Lower leg skin (tissue), 4 donors: ENCODE measurements at regions not wholly inside any gene's neighbourhood (a gene's known extent, or its start where the extent isn't known, plus 50 kb on each side); places are given as distances from the start of the nearest gene placed in this dataset.
"Not testable (repeated sequence)": the region's sequence is repeated elsewhere in the genome, so short reads cannot be mapped to it uniquely, and the experiment has no call there.

Experiments used
- DNase-seq, 2 donors: peaks; one replicate each; pipeline ENCODE4 v3.0.0-alpha.2; 2019; ENCODE audit warnings: low spot score in 2 of 2
- H3K4me3 ChIP-seq: fragments of 200-600 bp; sonication (generic); 2 replicates; pipeline ENCODE4 v1.5.1; 2017; ENCODE audit warnings: mild to moderate bottlenecking, low read depth; ENCODE audit not compliant: poor library complexity, severe bottlenecking
- CTCF ChIP-seq, 3 donors: fragments of 450-650 bp; IDR thresholded peaks; one replicate each; pipeline ENCODE4 v1.5.1; 2016; ENCODE audit warnings: antibody characterized with exemption in 3 of 3, mild to moderate bottlenecking in 3 of 3, moderate library complexity in 2 of 3
- POLR2A ChIP-seq, 2 donors: fragments of 450-650 bp; IDR thresholded peaks; one replicate each; pipeline ENCODE4 v1.6.1; 2016 to 2017; ENCODE audit warnings: antibody characterized with exemption in 2 of 2, mild to moderate bottlenecking in 1 of 2, moderate library complexity in 1 of 2
- WGBS, 2 donors: methylation state at CpG; one replicate each; pipeline ENCODE4 v1.1.5; 2018; 5-methylcytosine and 5-hydroxymethylcytosine counted together
- intact Hi-C: fragments of 100-400 bp; cut with DNase I; formaldehyde crosslinking; loops from one replicate; pipeline ENCODE4 v1.15.0; 2023; ENCODE audit warnings: low total_unique reads

GRCh38 chr1:214862421-214862820, 220.1 kb upstream of the KCNK2 start:
- DNase-seq: no peak
- TF ChIP-seq CTCF (IDR thresholded peaks at IDR 0.05): no peak
- no peak for TF ChIP-seq POLR2A (IDR thresholded peaks at IDR 0.05)
- intact Hi-C loops: no loop called here
- no peak overlapping the region for H3K4me3 ChIP-seq
- WGBS, 2 donors: 66 to 67% methylated on average over 2 of the region's 2 CpGs

- intact Hi-C loops: no loop called here
- DNase-seq: no peak
- 86% methylated on average over 3 of the region's 3 CpGs for WGBS, 2 donors
- TF ChIP-seq CTCF (IDR thresholded peaks at IDR 0.05): no peak
- no peak for TF ChIP-seq POLR2A (IDR thresholded peaks at IDR 0.05)
- no peak overlapping the region for H3K4me3 ChIP-seq
Measured at GRCh38 chr1:214864896-214865688, 217.4 kb upstream of the KCNK2 start.

GRCh38 chr1:214870426-214870825, 212.1 kb upstream of the KCNK2 start:
- DNase-seq, intact Hi-C loops, H3K4me3 ChIP-seq: not testable (repeated sequence)
- WGBS, 2 donors: 95 to 98% methylated on average over 13 to 38 of the region's 40 CpGs

GRCh38 chr1:214880956-214881355, 201.6 kb upstream of the KCNK2 start:
- intact Hi-C loops: no loop called here
- 80 to 81% methylated on average over 5 of the region's 5 CpGs for WGBS, 2 donors
- TF ChIP-seq CTCF (IDR thresholded peaks at IDR 0.05) (no peak), POLR2A (IDR thresholded peaks at IDR 0.05) (no peak)
- DNase-seq: no peak
- H3K4me3 ChIP-seq: no peak overlapping the region

- no peak for DNase-seq
- intact Hi-C loops: no loop called here
- no peak overlapping the region for H3K4me3 ChIP-seq
- 67 to 75% methylated on average over 3 of the region's 3 CpGs for WGBS, 2 donors
- TF ChIP-seq POLR2A (IDR thresholded peaks at IDR 0.05) (no peak), CTCF (IDR thresholded peaks at IDR 0.05) (no peak)
Measured at GRCh38 chr1:214882616-214883015, 199.9 kb upstream of the KCNK2 start.

GRCh38 chr1:214895011-214895600, 187.4 kb upstream of the KCNK2 start:
- H3K4me3 ChIP-seq: no peak overlapping the region
- TF ChIP-seq POLR2A (IDR thresholded peaks at IDR 0.05) (no peak), CTCF (IDR thresholded peaks at IDR 0.05) (no peak)
- 60 to 63% methylated on average over 5 of the region's 5 CpGs for WGBS, 2 donors
- intact Hi-C loops: no loop called here
- DNase-seq: no peak
